ENCODE measurements at regions not wholly inside any gene's neighbourhood (a gene's known extent, or its start where the extent isn't known, plus 50 kb on each side); places are given as distances from the start of the nearest gene placed in this dataset.

GRCh38 chr3:26964836-26965235, 342.3 kb downstream of the LRRC3B start:
- H3K9me3 Mint-ChIP-seq (ENCODE audit: unreplicated experiment), result peaks cover 11% of the 10 kb centered on the region
- H3K27ac Mint-ChIP-seq (ENCODE audit: unreplicated experiment), result no peak overlapping the region
- H3K4me3 Mint-ChIP-seq (ENCODE audit: unreplicated experiment), result no peak overlapping the region
- intact Hi-C loops (cut with micrococcal nuclease; ENCODE audit: unreplicated experiment), result no loop called here
- no peak for TF ChIP-seq CTCF (IDR thresholded peaks at IDR 0.05; ENCODE audit: insufficient read depth in 1 of 2, low read depth in 1 of 2, low read length in 1 of 2, severe bottlenecking in 1 of 2, unreplicated experiment in 1 of 2)
- no peaks in the 10 kb centered on the region for H3K36me3 ChIP-seq (ENCODE audit: control insufficient read depth, insufficient read depth, low read length)
- H3K27me3 ChIP-seq (replicated peaks; ENCODE audit: control insufficient read depth, insufficient read depth, low read length), result no peaks in the 10 kb centered on the region
- H3K27me3 Mint-ChIP-seq (ENCODE audit: insufficient read depth, unreplicated experiment), result no peaks in the 10 kb centered on the region
- H3K36me3 Mint-ChIP-seq (ENCODE audit: insufficient read depth, unreplicated experiment), result no peaks in the 10 kb centered on the region
- no peak overlapping the region for H3K4me3 ChIP-seq (ENCODE audit: low read depth, low read length)
- no peaks in the 10 kb centered on the region for H3K9me3 ChIP-seq
- no TSS peak for BruUV-seq (replicated peaks)
- ChIA-PET CTCF (no interaction called here), POLR2A (no interaction called here)
- DNase-seq, result no peak
- no peaks in the 10 kb centered on the region for H3K4me1 Mint-ChIP-seq (ENCODE audit: low read depth, unreplicated experiment)
- no peaks in the 10 kb centered on the region for H3K4me1 ChIP-seq

- Mint-ChIP-seq H3K9me3 (ENCODE audit: unreplicated experiment) (peaks cover 11% of the 10 kb centered on the region), H3K27me3 (ENCODE audit: insufficient read depth, unreplicated experiment) (no peaks in the 10 kb centered on the region), H3K36me3 (ENCODE audit: insufficient read depth, unreplicated experiment) (no peaks in the 10 kb centered on the region), H3K4me1 (ENCODE audit: low read depth, unreplicated experiment) (no peaks in the 10 kb centered on the region), H3K4me3 (ENCODE audit: unreplicated experiment) (no peak overlapping the region), H3K27ac (ENCODE audit: unreplicated experiment) (no peak overlapping the region)
- ChIA-PET CTCF (no interaction called here), POLR2A (no interaction called here)
- no peaks in the 10 kb centered on the region for H3K36me3 ChIP-seq (ENCODE audit: control insufficient read depth, insufficient read depth, low read length)
- H3K9me3 ChIP-seq, result no peaks in the 10 kb centered on the region
- intact Hi-C loops (cut with micrococcal nuclease; ENCODE audit: unreplicated experiment), result no loop called here
- no peak for DNase-seq
- no TSS peak for BruUV-seq (replicated peaks)
- no peak overlapping the region for H3K4me3 ChIP-seq (ENCODE audit: low read depth, low read length)
- H3K4me1 ChIP-seq, result no peaks in the 10 kb centered on the region
- TF ChIP-seq CTCF (IDR thresholded peaks at IDR 0.05; ENCODE audit: insufficient read depth in 1 of 2, low read depth in 1 of 2, low read length in 1 of 2, severe bottlenecking in 1 of 2, unreplicated experiment in 1 of 2), result no peak
- H3K27me3 ChIP-seq (replicated peaks; ENCODE audit: control insufficient read depth, insufficient read depth, low read length), result no peaks in the 10 kb centered on the region
Observed at GRCh38 chr3:26967501-26967900, 344.9 kb downstream of the LRRC3B start.

- no peaks in the 10 kb centered on the region for H3K4me1 ChIP-seq
- intact Hi-C loops (cut with micrococcal nuclease; ENCODE audit: unreplicated experiment), result no loop called here
- no peak for DNase-seq
- H3K36me3 ChIP-seq (ENCODE audit: control insufficient read depth, insufficient read depth, low read length), result no peaks in the 10 kb centered on the region
- no peak overlapping the region for H3K27ac Mint-ChIP-seq (ENCODE audit: unreplicated experiment)
- no peaks in the 10 kb centered on the region for H3K9me3 Mint-ChIP-seq (ENCODE audit: unreplicated experiment)
- no peaks in the 10 kb centered on the region for H3K36me3 Mint-ChIP-seq (ENCODE audit: insufficient read depth, unreplicated experiment)
- H3K27me3 ChIP-seq (replicated peaks; ENCODE audit: control insufficient read depth, insufficient read depth, low read length), result no peaks in the 10 kb centered on the region
- no peaks in the 10 kb centered on the region for H3K4me1 Mint-ChIP-seq (ENCODE audit: low read depth, unreplicated experiment)
- BruUV-seq (replicated peaks), result no TSS peak
- H3K4me3 ChIP-seq (ENCODE audit: low read depth, low read length), result no peak overlapping the region
- H3K27me3 Mint-ChIP-seq (ENCODE audit: insufficient read depth, unreplicated experiment), result no peaks in the 10 kb centered on the region
- CTCF ChIA-PET, result no interaction called here
- POLR2A ChIA-PET, result no interaction called here
- no peak overlapping the region for H3K4me3 Mint-ChIP-seq (ENCODE audit: unreplicated experiment)
- no peaks in the 10 kb centered on the region for H3K9me3 ChIP-seq
- TF ChIP-seq CTCF (IDR thresholded peaks at IDR 0.05; ENCODE audit: insufficient read depth in 1 of 2, low read depth in 1 of 2, low read length in 1 of 2, severe bottlenecking in 1 of 2, unreplicated experiment in 1 of 2), result no peak
Observed at GRCh38 chr3:26984416-26985390, 362.1 kb downstream of the LRRC3B start.
